ENCODE measurements at regions not wholly inside any gene's neighbourhood (a gene's known extent, or its start where the extent isn't known, plus 50 kb on each side); places are given as distances from the start of the nearest gene placed in this dataset.

- H3K4me3 ChIP-seq (ENCODE audit: low read depth, low read length) = no peak overlapping the region
- TF ChIP-seq MYC (IDR thresholded peaks at IDR 0.05; ENCODE audit: low read depth, low read length) (no peak), POLR2A (IDR thresholded peaks at IDR 0.05; ENCODE audit: extremely low read depth, insufficient read length) (no peak), CTCF (IDR thresholded peaks at IDR 0.05; ENCODE audit: low read depth, low read length) (no peak)
- TF ChIP-seq, protein P1, sequence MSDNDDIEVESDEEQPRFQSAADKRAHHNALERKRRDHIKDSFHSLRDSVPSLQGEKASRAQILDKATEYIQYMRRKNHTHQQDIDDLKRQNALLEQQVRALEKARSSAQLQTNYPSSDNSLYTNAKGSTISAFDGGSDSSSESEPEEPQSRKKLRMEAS (IDR thresholded peaks at IDR 0.05; ENCODE audit: low read depth, low read length) = no peak
- no peak for DNase-seq (ENCODE audit: low read depth)
Measured at GRCh38 chr20:57821935-57822334, 112.1 kb upstream of the PMEPA1 start.

DNA sequence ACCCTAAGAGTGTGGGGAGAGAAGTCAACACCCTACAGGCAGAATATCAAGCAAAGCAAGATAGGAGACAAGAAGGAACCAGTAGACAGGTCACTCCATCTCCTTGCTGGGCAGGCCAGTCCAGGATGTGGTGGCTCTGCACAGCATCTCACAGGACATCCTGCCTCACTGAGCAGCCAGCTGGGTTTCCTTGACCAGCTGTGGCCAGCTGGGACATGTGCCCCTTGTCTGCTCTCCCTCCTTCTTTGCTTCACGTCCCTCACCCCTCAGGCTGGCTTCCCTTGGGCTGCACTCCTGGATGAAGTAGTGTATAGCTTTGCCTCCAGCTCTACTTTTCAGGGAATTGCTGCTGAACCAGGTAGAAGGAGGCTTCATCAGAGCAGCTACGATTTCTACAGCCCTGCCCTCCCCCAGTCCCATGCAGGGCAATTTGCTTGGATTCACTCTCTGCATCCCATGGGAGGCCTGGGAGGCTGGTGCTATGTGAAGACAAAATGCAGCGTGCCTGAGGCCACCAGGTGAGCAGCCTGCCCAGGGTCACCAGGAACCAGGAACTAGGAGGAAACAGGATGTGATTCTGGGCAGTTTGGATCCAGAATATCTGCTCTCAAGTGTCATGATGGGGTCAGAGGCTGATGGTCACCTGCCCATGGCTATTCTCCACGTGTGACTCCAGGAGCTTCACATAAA, 110.0 kb upstream of the PMEPA1 start:
- TF ChIP-seq CTCF (IDR thresholded peaks at IDR 0.05; ENCODE audit: low read depth, low read length) = no peak
- no peak for TF ChIP-seq POLR2A (IDR thresholded peaks at IDR 0.05; ENCODE audit: extremely low read depth, insufficient read length)
- TF ChIP-seq, protein P1 (IDR thresholded peaks at IDR 0.05; ENCODE audit: low read depth, low read length) = no peak
- no peak for TF ChIP-seq MYC (IDR thresholded peaks at IDR 0.05; ENCODE audit: low read depth, low read length)
- no peak overlapping the region for H3K4me3 ChIP-seq (ENCODE audit: low read depth, low read length)
- DNase-seq (ENCODE audit: low read depth) = no peak

DNA sequence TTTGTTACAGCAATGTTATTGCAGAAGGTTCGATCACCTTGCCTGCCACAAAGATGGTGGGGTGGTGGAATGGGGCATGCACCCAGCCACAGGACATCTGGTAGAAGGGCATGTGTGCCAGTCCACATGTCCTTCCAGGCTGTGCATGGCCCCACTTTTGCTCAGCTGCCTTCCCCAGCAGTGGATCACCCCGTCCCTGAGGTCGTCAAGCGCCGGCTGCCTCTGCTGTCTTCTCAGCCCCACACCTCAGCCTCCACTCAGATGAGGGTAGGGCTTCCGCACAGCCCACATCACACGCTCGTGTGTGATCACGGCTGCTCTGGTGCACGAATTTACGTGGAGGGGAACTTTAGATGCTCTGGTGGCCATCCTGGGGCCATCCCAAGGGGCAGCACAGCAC, 109.5 kb upstream of the PMEPA1 start:
- H3K4me3 ChIP-seq (ENCODE audit: low read depth, low read length) = no peak overlapping the region
- DNase-seq (ENCODE audit: low read depth) = no peak
- no peak for TF ChIP-seq POLR2A (IDR thresholded peaks at IDR 0.05; ENCODE audit: extremely low read depth, insufficient read length)
- no peak for TF ChIP-seq CTCF (IDR thresholded peaks at IDR 0.05; ENCODE audit: low read depth, low read length)

DNA sequence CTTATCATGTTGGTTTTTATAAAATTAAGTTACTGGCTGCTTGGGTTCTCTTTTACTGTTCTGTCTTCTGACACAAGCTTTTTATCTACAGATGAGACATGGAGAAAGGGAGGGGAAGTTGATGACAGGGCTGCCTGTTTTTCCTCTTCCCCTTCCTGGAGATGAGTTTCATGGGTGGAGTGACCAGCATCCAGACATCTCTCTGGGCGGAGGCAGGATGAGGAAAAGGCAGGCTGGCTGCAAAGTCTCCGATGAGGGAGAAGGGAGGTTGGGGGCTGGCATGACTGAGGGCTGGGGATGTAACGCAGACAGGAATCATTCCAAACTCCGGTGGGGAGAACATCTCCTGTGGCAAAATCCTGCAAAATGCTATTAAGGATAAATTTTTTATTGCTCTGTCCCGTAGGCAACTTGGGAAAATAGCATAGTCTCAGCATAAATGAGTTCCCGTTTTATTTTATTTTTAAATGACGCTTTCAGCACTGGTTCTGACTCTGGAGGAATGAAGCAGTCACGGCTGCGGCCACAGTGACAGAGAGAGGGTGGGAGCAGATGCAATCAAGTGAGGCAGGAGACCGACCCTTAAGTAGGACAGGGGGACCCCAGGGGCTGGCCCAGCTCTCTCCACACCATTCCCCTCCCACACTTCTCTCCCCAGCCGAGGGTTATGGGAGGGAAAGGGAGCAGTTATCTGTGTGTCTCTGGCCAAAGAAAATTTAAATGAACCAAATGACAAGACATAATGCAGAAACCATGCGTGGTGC, 108.8 kb upstream of the PMEPA1 start:
- no peak for DNase-seq (ENCODE audit: low read depth)
- H3K4me3 ChIP-seq (ENCODE audit: low read depth, low read length) = no peak overlapping the region
- no peak for TF ChIP-seq CTCF (IDR thresholded peaks at IDR 0.05; ENCODE audit: low read depth, low read length)
- no peak for TF ChIP-seq POLR2A (IDR thresholded peaks at IDR 0.05; ENCODE audit: extremely low read depth, insufficient read length)
- TF ChIP-seq, protein P1 (IDR thresholded peaks at IDR 0.05; ENCODE audit: low read depth, low read length) = no peak
- TF ChIP-seq MYC (IDR thresholded peaks at IDR 0.05; ENCODE audit: low read depth, low read length) = no peak

DNA sequence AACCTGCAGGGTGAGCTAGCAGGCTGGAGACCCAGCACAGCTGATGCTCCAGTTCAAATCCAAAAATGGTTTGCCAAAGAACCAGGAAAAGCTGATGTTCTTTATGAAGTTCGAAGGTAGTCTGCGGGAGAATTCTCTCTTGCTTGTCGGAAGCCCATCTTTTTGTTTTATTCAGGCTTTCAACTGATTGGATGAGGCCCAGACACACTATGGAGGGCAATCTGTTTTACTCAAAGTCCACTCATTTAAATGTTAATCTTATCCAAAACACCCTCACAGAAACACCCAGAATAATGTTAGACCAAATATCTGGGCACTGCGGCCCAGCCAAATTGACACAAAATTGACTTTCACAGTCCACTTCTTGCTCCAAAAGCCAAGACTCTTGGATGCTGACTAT, 105.6 kb upstream of the PMEPA1 start:
- no peak overlapping the region for H3K4me3 ChIP-seq (ENCODE audit: low read depth, low read length)
- TF ChIP-seq MYC (IDR thresholded peaks at IDR 0.05; ENCODE audit: low read depth, low read length) (no peak), POLR2A (IDR thresholded peaks at IDR 0.05; ENCODE audit: extremely low read depth, insufficient read length) (no peak), CTCF (IDR thresholded peaks at IDR 0.05; ENCODE audit: low read depth, low read length) (no peak)
- TF ChIP-seq, protein P1 (IDR thresholded peaks at IDR 0.05; ENCODE audit: low read depth, low read length) = no peak
- DNase-seq (ENCODE audit: low read depth) = no peak

Data from NB4 (cell line).